ENCODE measurements at regions not wholly inside any gene's neighbourhood (a gene's known extent, or its start where the extent isn't known, plus 50 kb on each side); places are given as distances from the start of the nearest gene placed in this dataset.

DNA sequence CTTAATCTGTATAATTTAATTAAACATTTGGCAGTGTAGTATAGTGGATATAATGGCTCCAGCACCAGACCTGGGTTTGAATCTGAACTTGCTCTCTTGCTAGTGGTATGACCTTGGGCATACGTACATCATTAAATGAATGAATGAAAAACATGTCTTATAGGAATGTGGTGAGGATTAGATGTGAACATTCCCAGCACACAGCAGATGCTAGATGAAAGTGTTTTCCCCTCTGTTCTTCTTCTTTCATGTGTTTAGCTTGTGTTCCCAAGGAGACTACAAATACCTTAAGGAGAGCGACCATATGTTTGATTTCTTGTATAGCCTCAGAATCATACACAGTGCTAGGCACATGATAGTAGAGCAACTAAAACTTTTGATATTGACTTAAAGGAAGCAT lies 56.5 kb downstream of the CT47B1 start:
- H3K9me2 ChIP-seq (ENCODE audit: low read depth, low read length), result no peaks in the 10 kb centered on the region
- H3K4me2 ChIP-seq (ENCODE audit: low read length), result no peak overlapping the region
- no peaks in the 10 kb centered on the region for H3K27me3 ChIP-seq (ENCODE audit: insufficient read depth, low read length)
- H4K20me1 ChIP-seq (ENCODE audit: insufficient read depth, low read length), result no peaks in the 10 kb centered on the region
- no peak overlapping the region for H3K4me3 ChIP-seq (ENCODE audit: low read depth, low read length, poor library complexity, severe bottlenecking)
- H3F3A ChIP-seq (ENCODE audit: insufficient read depth, low read length), result no peaks in the 10 kb centered on the region
- no peaks in the 10 kb centered on the region for H3K79me2 ChIP-seq (ENCODE audit: insufficient read depth, low read length)
- no peaks in the 10 kb centered on the region for H3K9me3 ChIP-seq (ENCODE audit: low read length)
- no peak overlapping the region for H3K9ac ChIP-seq (ENCODE audit: low read length)
- H3K36me3 ChIP-seq (ENCODE audit: insufficient read depth, low read length), result no peaks in the 10 kb centered on the region
- TF ChIP-seq, protein P1, sequence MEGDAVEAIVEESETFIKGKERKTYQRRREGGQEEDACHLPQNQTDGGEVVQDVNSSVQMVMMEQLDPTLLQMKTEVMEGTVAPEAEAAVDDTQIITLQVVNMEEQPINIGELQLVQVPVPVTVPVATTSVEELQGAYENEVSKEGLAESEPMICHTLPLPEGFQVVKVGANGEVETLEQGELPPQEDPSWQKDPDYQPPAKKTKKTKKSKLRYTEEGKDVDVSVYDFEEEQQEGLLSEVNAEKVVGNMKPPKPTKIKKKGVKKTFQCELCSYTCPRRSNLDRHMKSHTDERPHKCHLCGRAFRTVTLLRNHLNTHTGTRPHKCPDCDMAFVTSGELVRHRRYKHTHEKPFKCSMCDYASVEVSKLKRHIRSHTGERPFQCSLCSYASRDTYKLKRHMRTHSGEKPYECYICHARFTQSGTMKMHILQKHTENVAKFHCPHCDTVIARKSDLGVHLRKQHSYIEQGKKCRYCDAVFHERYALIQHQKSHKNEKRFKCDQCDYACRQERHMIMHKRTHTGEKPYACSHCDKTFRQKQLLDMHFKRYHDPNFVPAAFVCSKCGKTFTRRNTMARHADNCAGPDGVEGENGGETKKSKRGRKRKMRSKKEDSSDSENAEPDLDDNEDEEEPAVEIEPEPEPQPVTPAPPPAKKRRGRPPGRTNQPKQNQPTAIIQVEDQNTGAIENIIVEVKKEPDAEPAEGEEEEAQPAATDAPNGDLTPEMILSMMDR (IDR thresholded peaks at IDR 0.05; ENCODE audit: low read length), result no peak
- no peak for TF ChIP-seq EZH2 (IDR thresholded peaks at IDR 0.05; ENCODE audit: borderline replicate concordance, low read length)
- H3K27ac ChIP-seq (ENCODE audit: low read depth, low read length, poor library complexity, severe bottlenecking), result no peak overlapping the region
- H3K4me1 ChIP-seq (ENCODE audit: insufficient read depth, low read length, severe bottlenecking), result no peaks in the 10 kb centered on the region
- H2AFZ ChIP-seq (ENCODE audit: low read length), result no peak overlapping the region

GRCh38 chrX:120813982-120814381 lies 61.7 kb downstream of the CT47B1 start:
- no peak overlapping the region for H3K27ac ChIP-seq (ENCODE audit: low read depth, low read length, poor library complexity, severe bottlenecking)
- H3K4me1 ChIP-seq (ENCODE audit: insufficient read depth, low read length, severe bottlenecking), result no peaks in the 10 kb centered on the region
- no peaks in the 10 kb centered on the region for H4K20me1 ChIP-seq (ENCODE audit: insufficient read depth, low read length)
- H3K4me3 ChIP-seq (ENCODE audit: low read depth, low read length, poor library complexity, severe bottlenecking), result no peak overlapping the region
- H3K79me2 ChIP-seq (ENCODE audit: insufficient read depth, low read length), result no peaks in the 10 kb centered on the region
- no peak overlapping the region for H3K4me2 ChIP-seq (ENCODE audit: low read length)
- H3K36me3 ChIP-seq (ENCODE audit: insufficient read depth, low read length), result no peaks in the 10 kb centered on the region
- TF ChIP-seq EZH2 (IDR thresholded peaks at IDR 0.05; ENCODE audit: borderline replicate concordance, low read length), result no peak
- TF ChIP-seq, protein P1 (IDR thresholded peaks at IDR 0.05; ENCODE audit: low read length), result no peak
- no peak overlapping the region for H2AFZ ChIP-seq (ENCODE audit: low read length)
- no peak overlapping the region for H3K9ac ChIP-seq (ENCODE audit: low read length)
- no peaks in the 10 kb centered on the region for H3K9me3 ChIP-seq (ENCODE audit: low read length)
- no peaks in the 10 kb centered on the region for H3K27me3 ChIP-seq (ENCODE audit: insufficient read depth, low read length)
- no peaks in the 10 kb centered on the region for H3K9me2 ChIP-seq (ENCODE audit: low read depth, low read length)
- no peaks in the 10 kb centered on the region for H3F3A ChIP-seq (ENCODE audit: insufficient read depth, low read length)

DNA sequence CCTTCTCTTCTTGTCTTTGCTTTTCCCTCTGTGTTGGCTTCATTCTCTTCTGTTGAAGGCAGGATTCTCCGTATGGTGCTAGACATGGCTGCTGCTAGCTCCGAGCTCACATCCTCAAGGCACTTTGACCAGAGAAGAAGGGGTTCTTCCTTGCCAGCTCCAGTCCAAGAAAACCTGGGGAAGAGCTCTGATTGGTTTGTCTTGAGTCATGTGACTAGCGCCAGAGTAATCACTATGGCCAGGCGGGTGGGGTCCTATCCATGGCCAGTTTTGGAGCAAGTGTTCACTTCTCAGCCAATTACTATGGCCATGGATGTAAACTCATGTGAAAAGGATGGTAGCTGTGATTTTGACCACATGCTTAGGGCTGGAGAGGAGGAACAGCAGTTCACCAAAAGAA lies 74.2 kb downstream of the CT47B1 start:
- H3K9me3 ChIP-seq (ENCODE audit: low read length), result no peaks in the 10 kb centered on the region
- no peak overlapping the region for H3K27ac ChIP-seq (ENCODE audit: low read depth, low read length, poor library complexity, severe bottlenecking)
- no peak overlapping the region for H3K4me3 ChIP-seq (ENCODE audit: low read depth, low read length, poor library complexity, severe bottlenecking)
- no peaks in the 10 kb centered on the region for H4K20me1 ChIP-seq (ENCODE audit: insufficient read depth, low read length)
- no peak overlapping the region for H3K9ac ChIP-seq (ENCODE audit: low read length)
- no peak overlapping the region for H3K4me2 ChIP-seq (ENCODE audit: low read length)
- H3K4me1 ChIP-seq (ENCODE audit: insufficient read depth, low read length, severe bottlenecking), result no peaks in the 10 kb centered on the region
- no peaks in the 10 kb centered on the region for H3K9me2 ChIP-seq (ENCODE audit: low read depth, low read length)
- no peaks in the 10 kb centered on the region for H3K79me2 ChIP-seq (ENCODE audit: insufficient read depth, low read length)
- H3K36me3 ChIP-seq (ENCODE audit: insufficient read depth, low read length), result no peaks in the 10 kb centered on the region; the same call in 1 of the 2 replicates
- H2AFZ ChIP-seq (ENCODE audit: low read length), result no peak overlapping the region
- H3K27me3 ChIP-seq (ENCODE audit: insufficient read depth, low read length), result no peaks in the 10 kb centered on the region
- TF ChIP-seq, protein P1 (IDR thresholded peaks at IDR 0.05; ENCODE audit: low read length), result no peak
- no peak for TF ChIP-seq EZH2 (IDR thresholded peaks at IDR 0.05; ENCODE audit: borderline replicate concordance, low read length)
- H3F3A ChIP-seq (ENCODE audit: insufficient read depth, low read length), result no peaks in the 10 kb centered on the region
